ENCODE measurements at regions not wholly inside any gene's neighbourhood (a gene's known extent, or its start where the extent isn't known, plus 50 kb on each side); places are given as distances from the start of the nearest gene placed in this dataset.

GRCh38 chr16:27717726-27718125 is 167.8 kb downstream of the KATNIP start:
- Histone ChIP-seq H3K36me3 (ENCODE audit: insufficient read depth, low read length) (no peaks in the 10 kb centered on the region), H3K27ac (ENCODE audit: low read depth, low read length) (no peak overlapping the region), H2AFZ (ENCODE audit: low read length, unreplicated experiment) (no peak overlapping the region), H3K4me3 (ENCODE audit: low read depth, low read length) (no peak overlapping the region), H3K27me3 (ENCODE audit: insufficient read depth, low read length) (no peaks in the 10 kb centered on the region), H3K79me2 (ENCODE audit: control insufficient read depth, insufficient read depth, low read length, unreplicated experiment) (no peaks in the 10 kb centered on the region), H3K4me1 (ENCODE audit: control insufficient read depth, insufficient read depth, low read length, unreplicated experiment) (peaks cover 7% of the 10 kb centered on the region)

GRCh38 chr16:27718201-27719105 is 168.5 kb downstream of the KATNIP start:
- Histone ChIP-seq H3K79me2 (ENCODE audit: control insufficient read depth, insufficient read depth, low read length, unreplicated experiment) (no peaks in the 10 kb centered on the region), H3K4me1 (ENCODE audit: control insufficient read depth, insufficient read depth, low read length, unreplicated experiment) (peaks cover 7% of the 10 kb centered on the region), H3K27ac (ENCODE audit: low read depth, low read length) (no peak overlapping the region), H2AFZ (ENCODE audit: low read length, unreplicated experiment) (no peak overlapping the region), H3K27me3 (ENCODE audit: insufficient read depth, low read length) (no peaks in the 10 kb centered on the region), H3K4me3 (ENCODE audit: low read depth, low read length) (no peak overlapping the region), H3K36me3 (ENCODE audit: insufficient read depth, low read length) (no peaks in the 10 kb centered on the region)

GRCh38 chr16:27719106-27719445 is 169.1 kb downstream of the KATNIP start:
- Histone ChIP-seq H3K4me1 (ENCODE audit: control insufficient read depth, insufficient read depth, low read length, unreplicated experiment) (peaks cover 7% of the 10 kb centered on the region), H3K4me3 (ENCODE audit: low read depth, low read length) (no peak overlapping the region), H3K27ac (ENCODE audit: low read depth, low read length) (no peak overlapping the region), H3K36me3 (ENCODE audit: insufficient read depth, low read length) (no peaks in the 10 kb centered on the region), H3K79me2 (ENCODE audit: control insufficient read depth, insufficient read depth, low read length, unreplicated experiment) (no peaks in the 10 kb centered on the region), H3K27me3 (ENCODE audit: insufficient read depth, low read length) (no peaks in the 10 kb centered on the region), H2AFZ (ENCODE audit: low read length, unreplicated experiment) (no peak overlapping the region)

GRCh38 chr16:27720731-27721530 is 171.0 kb downstream of the KATNIP start:
- Histone ChIP-seq H3K79me2 (ENCODE audit: control insufficient read depth, insufficient read depth, low read length, unreplicated experiment) (no peaks in the 10 kb centered on the region), H3K36me3 (ENCODE audit: insufficient read depth, low read length) (no peaks in the 10 kb centered on the region), H3K27ac (ENCODE audit: low read depth, low read length) (no peak overlapping the region; the same call in 1 of the 2 replicates), H3K4me1 (ENCODE audit: control insufficient read depth, insufficient read depth, low read length, unreplicated experiment) (peaks cover 7% of the 10 kb centered on the region), H2AFZ (ENCODE audit: low read length, unreplicated experiment) (no peak overlapping the region), H3K4me3 (ENCODE audit: low read depth, low read length) (no peak overlapping the region), H3K27me3 (ENCODE audit: insufficient read depth, low read length) (no peaks in the 10 kb centered on the region)

GRCh38 chr16:27721531-27722181 is 171.7 kb downstream of the KATNIP start:
- Histone ChIP-seq H3K4me1 (ENCODE audit: control insufficient read depth, insufficient read depth, low read length, unreplicated experiment) (peaks cover 7% of the 10 kb centered on the region), H3K4me3 (ENCODE audit: low read depth, low read length) (no peak overlapping the region), H3K79me2 (ENCODE audit: control insufficient read depth, insufficient read depth, low read length, unreplicated experiment) (no peaks in the 10 kb centered on the region), H3K36me3 (ENCODE audit: insufficient read depth, low read length) (no peaks in the 10 kb centered on the region), H3K27me3 (ENCODE audit: insufficient read depth, low read length) (no peaks in the 10 kb centered on the region), H2AFZ (ENCODE audit: low read length, unreplicated experiment) (no peak overlapping the region), H3K27ac (ENCODE audit: low read depth, low read length) (no peak overlapping the region; the same call in 1 of the 2 replicates)

GRCh38 chr16:27722207-27722606 is 172.3 kb downstream of the KATNIP start:
- Histone ChIP-seq H3K79me2 (ENCODE audit: control insufficient read depth, insufficient read depth, low read length, unreplicated experiment) (no peaks in the 10 kb centered on the region), H3K27ac (ENCODE audit: low read depth, low read length) (no peak overlapping the region), H3K4me1 (ENCODE audit: control insufficient read depth, insufficient read depth, low read length, unreplicated experiment) (peaks cover 7% of the 10 kb centered on the region), H2AFZ (ENCODE audit: low read length, unreplicated experiment) (no peak overlapping the region), H3K27me3 (ENCODE audit: insufficient read depth, low read length) (no peaks in the 10 kb centered on the region), H3K36me3 (ENCODE audit: insufficient read depth, low read length) (no peaks in the 10 kb centered on the region), H3K4me3 (ENCODE audit: low read depth, low read length) (no peak overlapping the region)

GRCh38 chr16:27722892-27723450 is 173.0 kb downstream of the KATNIP start:
- H3K27ac ChIP-seq (ENCODE audit: low read depth, low read length) = no peak overlapping the region
- no peaks in the 10 kb centered on the region for H3K27me3 ChIP-seq (ENCODE audit: insufficient read depth, low read length)
- no peak overlapping the region for H2AFZ ChIP-seq (ENCODE audit: low read length, unreplicated experiment)
- peaks cover 7% of the 10 kb centered on the region for H3K4me1 ChIP-seq (ENCODE audit: control insufficient read depth, insufficient read depth, low read length, unreplicated experiment)
- no peak overlapping the region for H3K4me3 ChIP-seq (ENCODE audit: low read depth, low read length)
- H3K79me2 ChIP-seq (ENCODE audit: control insufficient read depth, insufficient read depth, low read length, unreplicated experiment) = no peaks in the 10 kb centered on the region
- peaks cover 4% of the 10 kb centered on the region; the same call in 1 of the 2 replicates for H3K36me3 ChIP-seq (ENCODE audit: insufficient read depth, low read length)

- Histone ChIP-seq H3K4me1 (ENCODE audit: control insufficient read depth, insufficient read depth, low read length, unreplicated experiment) (peaks cover 7% of the 10 kb centered on the region), H3K4me3 (ENCODE audit: low read depth, low read length) (no peak overlapping the region), H2AFZ (ENCODE audit: low read length, unreplicated experiment) (no peak overlapping the region), H3K27ac (ENCODE audit: low read depth, low read length) (no peak overlapping the region), H3K27me3 (ENCODE audit: insufficient read depth, low read length) (no peaks in the 10 kb centered on the region), H3K36me3 (ENCODE audit: insufficient read depth, low read length) (peaks cover 4% of the 10 kb centered on the region; the same call in 1 of the 2 replicates), H3K79me2 (ENCODE audit: control insufficient read depth, insufficient read depth, low read length, unreplicated experiment) (no peaks in the 10 kb centered on the region)
Measured at GRCh38 chr16:27723711-27724481, 174.0 kb downstream of the KATNIP start.

GRCh38 chr16:27724482-27725235 is 174.7 kb downstream of the KATNIP start:
- no peaks in the 10 kb centered on the region for H3K27me3 ChIP-seq (ENCODE audit: insufficient read depth, low read length)
- no peak overlapping the region for H3K27ac ChIP-seq (ENCODE audit: low read depth, low read length)
- peaks cover 4% of the 10 kb centered on the region; the same call in 1 of the 2 replicates for H3K36me3 ChIP-seq (ENCODE audit: insufficient read depth, low read length)
- no peaks in the 10 kb centered on the region for H3K79me2 ChIP-seq (ENCODE audit: control insufficient read depth, insufficient read depth, low read length, unreplicated experiment)
- no peak overlapping the region for H2AFZ ChIP-seq (ENCODE audit: low read length, unreplicated experiment)
- H3K4me1 ChIP-seq (ENCODE audit: control insufficient read depth, insufficient read depth, low read length, unreplicated experiment) = peaks cover 7% of the 10 kb centered on the region
- H3K4me3 ChIP-seq (ENCODE audit: low read depth, low read length) = no peak overlapping the region

Measured in ACC112 (cell line).